ENCODE measurements at regions not wholly inside any gene's neighbourhood (a gene's known extent, or its start where the extent isn't known, plus 50 kb on each side); places are given as distances from the start of the nearest gene placed in this dataset.

DNA sequence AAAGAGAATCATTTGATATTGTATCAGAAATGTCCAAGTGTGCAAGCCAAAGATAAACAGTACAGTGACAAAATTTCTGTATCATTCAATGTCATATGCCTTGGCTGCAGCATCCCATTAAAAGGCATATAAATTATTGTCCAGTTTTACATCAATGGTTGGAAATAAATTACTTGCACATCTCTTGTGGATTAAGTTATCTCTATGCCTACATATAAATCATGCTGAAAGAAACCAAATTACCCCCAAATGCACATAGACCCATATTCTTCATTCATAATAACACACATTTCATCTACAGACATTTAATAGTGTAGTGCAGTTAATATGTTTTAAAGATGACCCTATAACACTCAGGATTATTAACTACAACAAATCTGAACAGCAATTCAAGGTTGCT, 1415.7 kb upstream of the PCDH9 start:
- TF ChIP-seq, protein P1, sequence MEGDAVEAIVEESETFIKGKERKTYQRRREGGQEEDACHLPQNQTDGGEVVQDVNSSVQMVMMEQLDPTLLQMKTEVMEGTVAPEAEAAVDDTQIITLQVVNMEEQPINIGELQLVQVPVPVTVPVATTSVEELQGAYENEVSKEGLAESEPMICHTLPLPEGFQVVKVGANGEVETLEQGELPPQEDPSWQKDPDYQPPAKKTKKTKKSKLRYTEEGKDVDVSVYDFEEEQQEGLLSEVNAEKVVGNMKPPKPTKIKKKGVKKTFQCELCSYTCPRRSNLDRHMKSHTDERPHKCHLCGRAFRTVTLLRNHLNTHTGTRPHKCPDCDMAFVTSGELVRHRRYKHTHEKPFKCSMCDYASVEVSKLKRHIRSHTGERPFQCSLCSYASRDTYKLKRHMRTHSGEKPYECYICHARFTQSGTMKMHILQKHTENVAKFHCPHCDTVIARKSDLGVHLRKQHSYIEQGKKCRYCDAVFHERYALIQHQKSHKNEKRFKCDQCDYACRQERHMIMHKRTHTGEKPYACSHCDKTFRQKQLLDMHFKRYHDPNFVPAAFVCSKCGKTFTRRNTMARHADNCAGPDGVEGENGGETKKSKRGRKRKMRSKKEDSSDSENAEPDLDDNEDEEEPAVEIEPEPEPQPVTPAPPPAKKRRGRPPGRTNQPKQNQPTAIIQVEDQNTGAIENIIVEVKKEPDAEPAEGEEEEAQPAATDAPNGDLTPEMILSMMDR (conservative IDR thresholded peaks at IDR 0.05; ENCODE audit: low read depth, low read length), result no peak
- TF ChIP-seq EZH2 (IDR thresholded peaks at IDR 0.05; ENCODE audit: low read length, unreplicated experiment) (no peak), EZH2phosphoT487 (IDR thresholded peaks at IDR 0.05; ENCODE audit: borderline replicate concordance, low read length) (no peak)

All from PC-3 (cell line).